CD1c-positive myeloid dendritic cell (primary cell): ENCODE measurements at regions not wholly inside any gene's neighbourhood (a gene's known extent, or its start where the extent isn't known, plus 50 kb on each side); places are given as distances from the start of the nearest gene placed in this dataset.

Source experiments
- DNase-seq: peaks from one replicate; pipeline ENCODE4 v3.0.0-alpha.2; 2016; ENCODE audit errors: extremely low spot score

DNA sequence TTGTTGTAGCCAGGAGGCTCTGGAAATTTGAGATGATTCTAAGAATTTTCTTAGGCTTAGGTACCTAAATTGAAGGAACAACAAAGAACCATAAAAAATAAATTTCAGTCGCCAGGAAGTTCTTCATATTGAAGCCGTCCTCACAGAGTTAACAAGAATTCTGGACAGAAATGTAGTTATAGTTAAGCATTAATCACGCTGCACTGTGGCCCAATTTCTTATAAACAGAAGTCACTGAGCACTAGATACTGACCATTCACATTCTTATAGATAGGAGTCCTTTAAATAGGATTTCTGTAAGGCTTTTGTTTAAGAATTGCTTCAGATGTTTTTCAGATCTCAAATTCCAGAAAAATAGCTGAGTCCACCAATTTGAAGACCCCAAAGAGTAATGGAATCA, 256.2 kb upstream of the PITRM1 start:
- DNase-seq = no peak

GRCh38 chr10:3427950-3428354, 255.4 kb upstream of the PITRM1 start:
- no peak for DNase-seq

GRCh38 chr10:3427347-3427746, 254.8 kb upstream of the PITRM1 start:
- no peak for DNase-seq

GRCh38 chr10:3426190-3426845, 253.7 kb upstream of the PITRM1 start:
- DNase-seq = no peak

- no peak for DNase-seq
Observed at GRCh38 chr10:3425716-3426115, 253.1 kb upstream of the PITRM1 start.

GRCh38 chr10:3425261-3425660, 252.7 kb upstream of the PITRM1 start:
- no peak for DNase-seq

DNA sequence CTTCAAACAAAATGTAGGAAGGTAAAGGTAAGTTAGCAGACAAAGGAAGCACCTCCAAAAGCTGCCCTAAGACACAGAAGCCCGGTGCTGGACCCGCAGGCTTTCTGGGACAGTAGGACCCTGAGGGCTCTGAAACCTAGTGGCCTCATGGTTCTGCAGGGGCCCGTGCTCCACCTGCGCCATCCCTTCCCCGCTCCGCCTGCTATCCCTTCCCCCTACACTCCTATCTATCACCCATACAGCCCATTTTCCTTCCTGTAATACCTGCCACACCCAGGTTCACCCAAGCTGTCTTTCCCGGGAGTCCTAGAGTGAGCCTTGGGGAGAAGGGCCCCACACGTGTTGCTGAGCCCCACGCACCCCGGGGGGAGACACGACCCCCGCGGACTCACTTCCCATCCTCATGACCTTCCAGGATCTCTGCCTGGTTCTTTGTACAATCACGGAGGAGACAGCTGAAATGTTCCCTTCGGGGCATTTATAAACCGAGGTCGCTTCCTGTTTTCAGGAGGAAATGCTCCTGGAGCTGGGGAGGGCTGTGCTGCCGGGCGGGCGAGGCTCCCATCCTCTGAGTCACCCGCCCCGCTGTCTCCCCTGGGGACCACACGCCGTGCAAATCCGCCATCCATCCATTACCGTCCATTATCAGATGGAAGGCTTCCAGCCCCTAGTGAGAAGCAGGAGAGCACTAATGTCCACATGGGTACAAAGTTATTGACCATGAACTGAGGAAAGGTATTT, 251.7 kb upstream of the PITRM1 start:
- DNase-seq = peak; percentile 74

DNA sequence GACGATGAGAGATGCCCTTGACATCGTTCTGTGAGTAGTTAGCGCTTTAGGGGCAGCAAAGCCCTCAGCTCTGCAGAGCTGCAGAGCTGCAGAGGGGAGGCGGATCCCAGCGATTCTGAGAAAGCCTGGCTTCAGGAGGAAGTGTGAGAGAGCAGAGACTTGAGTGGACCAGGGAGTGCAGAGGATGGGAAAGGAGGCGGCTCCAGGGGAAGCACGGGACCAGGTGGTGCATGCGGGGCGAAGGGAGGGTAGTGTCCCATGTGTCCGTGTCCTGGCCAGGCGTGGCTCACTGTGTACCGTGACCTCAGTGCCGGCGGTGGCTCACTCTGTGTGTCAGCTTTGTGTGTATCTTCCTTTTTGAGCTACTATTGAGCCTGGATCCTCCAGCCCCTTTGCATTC, 250.8 kb upstream of the PITRM1 start:
- no peak for DNase-seq

DNA sequence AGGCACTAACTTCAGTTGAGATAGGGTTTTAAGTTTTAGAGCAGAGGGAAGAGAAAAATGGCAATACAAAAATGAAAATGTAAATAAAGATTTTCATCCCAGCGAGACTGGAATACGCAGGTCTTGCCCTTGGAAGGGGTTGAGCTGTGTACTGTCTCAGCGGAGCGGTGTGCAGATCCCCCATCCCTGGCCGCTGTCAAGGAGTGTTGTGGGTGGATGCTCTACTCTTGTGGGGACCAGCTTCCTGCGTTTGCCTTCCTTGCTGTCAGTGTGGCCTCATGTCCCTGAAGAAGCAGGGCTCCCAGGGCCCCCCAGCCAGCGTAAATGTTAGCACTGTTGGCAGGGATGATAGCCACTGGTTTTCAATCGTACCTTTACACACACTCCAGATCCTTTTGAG, 249.7 kb upstream of the PITRM1 start:
- DNase-seq = no peak

DNA sequence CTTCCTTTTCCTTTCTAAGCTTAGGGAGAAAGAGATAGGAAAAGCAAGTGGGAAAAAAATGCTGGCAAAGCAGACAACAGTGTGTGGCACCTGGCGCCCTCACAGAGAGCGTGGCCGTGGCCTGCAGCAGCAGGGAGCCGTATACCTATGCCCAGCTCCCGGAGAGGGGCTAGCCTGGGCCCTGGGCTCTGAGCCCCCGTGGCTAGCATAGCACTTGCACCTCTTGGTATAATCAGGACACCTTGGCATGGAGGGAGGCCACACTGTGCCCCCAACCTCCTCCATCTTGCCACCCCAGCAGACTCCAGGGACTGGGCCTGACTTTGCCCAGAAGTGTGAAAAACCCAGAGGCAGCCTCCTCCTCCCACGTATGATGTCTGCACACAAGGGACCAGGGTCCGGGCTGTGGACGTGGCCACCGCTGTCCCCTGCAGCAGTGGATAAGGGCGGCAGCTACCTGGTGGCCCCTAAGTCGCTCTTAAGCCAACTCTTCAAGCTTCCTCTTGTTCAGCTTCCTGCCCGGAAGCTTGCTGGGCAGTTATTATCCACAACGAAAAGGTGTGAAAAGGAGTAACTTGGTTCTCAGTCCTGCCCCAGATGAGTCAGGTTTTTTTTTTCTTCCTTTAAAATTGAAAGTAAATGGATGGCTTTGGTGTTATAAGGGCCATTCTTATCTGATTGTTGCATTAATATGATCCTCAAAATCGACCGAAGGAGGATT, 249.1 kb upstream of the PITRM1 start:
- DNase-seq = no peak

GRCh38 chr10:3420527-3421469, 248.2 kb upstream of the PITRM1 start:
- DNase-seq = no peak

- no peak for DNase-seq
Observed at GRCh38 chr10:3419719-3420495, 247.3 kb upstream of the PITRM1 start.

DNA sequence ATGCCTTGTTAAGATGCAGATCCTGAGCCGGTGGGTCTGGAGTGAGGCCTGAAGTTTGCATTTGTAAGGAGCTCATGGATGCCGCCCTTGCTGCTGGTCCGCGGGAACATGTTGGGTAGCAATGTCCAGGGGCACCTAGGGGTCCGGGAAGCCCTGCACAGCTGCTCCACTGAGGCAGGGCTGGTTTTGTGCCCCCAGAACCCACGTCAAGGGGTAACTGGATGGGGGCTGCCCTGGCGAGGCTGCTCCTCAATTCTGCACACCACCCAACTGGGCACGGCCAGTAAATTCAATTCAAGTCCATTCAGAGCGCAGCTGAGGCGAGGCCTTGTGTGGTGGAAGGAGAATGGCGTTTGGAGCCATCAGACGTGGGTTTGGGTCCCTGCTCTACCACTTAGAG, 246.3 kb upstream of the PITRM1 start:
- no peak for DNase-seq

- no peak for DNase-seq
Observed at GRCh38 chr10:3418041-3418754, 245.6 kb upstream of the PITRM1 start.

- no peak for DNase-seq
Observed at GRCh38 chr10:3417096-3417495, 244.5 kb upstream of the PITRM1 start.

- DNase-seq = no peak
Observed at GRCh38 chr10:3415878-3416605, 243.5 kb upstream of the PITRM1 start.

DNA sequence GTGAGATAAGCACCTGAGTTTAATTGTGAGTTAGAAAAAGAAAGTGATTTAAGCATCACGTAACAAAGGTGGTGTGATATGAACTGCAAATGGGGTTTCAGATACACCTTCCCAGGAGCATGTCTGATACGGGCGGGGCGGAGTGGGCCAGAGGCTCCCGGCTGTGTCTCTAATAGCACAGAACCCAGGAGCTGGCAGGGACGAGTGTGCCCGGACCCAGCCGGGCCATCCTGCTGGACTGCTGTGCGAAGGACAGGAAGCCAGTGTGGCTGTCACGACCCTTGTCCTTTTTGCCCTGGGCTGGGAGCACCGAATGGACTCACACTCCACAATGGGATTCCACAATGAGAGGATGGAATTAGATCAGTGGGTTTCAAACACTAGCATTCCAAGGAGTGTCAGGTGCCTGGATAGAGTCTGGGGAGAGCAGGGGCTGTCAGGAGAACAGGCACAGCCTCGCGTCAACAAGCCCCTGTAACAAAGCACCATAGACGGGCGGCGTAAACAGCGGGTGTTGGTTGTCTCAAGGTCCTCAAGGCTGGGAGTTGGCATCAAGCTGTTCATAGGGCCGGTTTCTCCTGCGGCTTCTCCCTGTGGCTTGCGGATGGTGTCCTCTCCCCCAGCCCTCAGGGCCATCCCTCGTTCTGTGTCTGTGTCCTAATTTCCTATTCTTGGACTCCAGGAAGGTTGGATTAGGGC, 242.6 kb upstream of the PITRM1 start:
- DNase-seq = no peak

DNA sequence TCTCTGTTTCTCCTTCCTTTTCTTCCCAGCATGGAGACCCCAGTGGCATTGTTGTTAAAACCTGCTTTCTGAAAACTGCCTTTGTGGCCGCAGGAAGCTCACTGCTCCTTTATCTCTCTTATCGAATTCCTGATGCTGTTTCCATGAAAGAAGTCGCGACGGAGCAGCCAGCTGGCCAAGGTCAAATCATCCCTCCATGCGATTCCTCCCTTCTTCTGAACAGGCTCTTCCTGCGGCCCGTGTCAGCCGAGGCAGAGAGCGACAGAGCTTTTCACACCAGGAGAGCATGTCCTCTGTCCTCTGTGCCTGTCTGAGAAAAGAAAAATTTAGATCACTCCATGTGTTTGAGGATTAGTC, 242.1 kb upstream of the PITRM1 start:
- DNase-seq = no peak
